Lower lobe of right lung (tissue), 2 donors: ENCODE measurements at regions not wholly inside any gene's neighbourhood (a gene's known extent, or its start where the extent isn't known, plus 50 kb on each side); places are given as distances from the start of the nearest gene placed in this dataset.

ENCODE experiments used
- ATAC-seq, 2 donors: fragments of 200-7000 bp; cut with Tn5 transposase; one replicate each; pipeline ENCODE4 v1.9.1; 2020 to 2022; ENCODE audit warnings: mild to moderate bottlenecking in 2 of 2, moderate library complexity in 2 of 2
- DNase-seq: peaks from one replicate; pipeline ENCODE4 v3.0.0-alpha.2; 2020
- H3K27ac ChIP-seq: fragments of 200-600 bp; one replicate; pipeline ENCODE4 v1.8.0; 2022
- H3K27me3 ChIP-seq: fragments of 200-600 bp; one replicate; pipeline ENCODE4 v1.8.0; 2022; ENCODE audit warnings: low read depth
- H3K36me3 ChIP-seq: fragments of 200-600 bp; one replicate; pipeline ENCODE4 v1.8.0; 2022; ENCODE audit warnings: mild to moderate bottlenecking
- H3K4me1 ChIP-seq: fragments of 200-600 bp; one replicate; pipeline ENCODE4 v1.8.0; 2022
- H3K4me3 ChIP-seq: fragments of 200-600 bp; one replicate; pipeline ENCODE4 v1.8.0; 2022; ENCODE audit warnings: mild to moderate bottlenecking
- H3K9me3 ChIP-seq: fragments of 200-600 bp; one replicate; pipeline ENCODE4 v1.8.0; 2022
- CTCF ChIP-seq: fragments of 200-600 bp; IDR thresholded peaks from one replicate; pipeline ENCODE4 v1.8.0; 2022; ENCODE audit warnings: antibody characterized with exemption, mild to moderate bottlenecking
- intact Hi-C: fragments of 100-400 bp; cut with DNase I; formaldehyde crosslinking; loops from one replicate; pipeline ENCODE4 v1.11.0; 2022
- donor health status: DM: no; HTN: yes; CAD: no; lungs with severe emphysema.

GRCh38 chr1:101088431-101088830 is 62.8 kb upstream of the DPH5 start:
- no peaks in the 10 kb centered on the region for H3K27me3 ChIP-seq
- DNase-seq (no peak), ATAC-seq (no peak)
- H3K27ac ChIP-seq: no peak overlapping the region
- TF ChIP-seq CTCF: no peak
- no peaks in the 10 kb centered on the region for H3K4me1 ChIP-seq
- no peaks in the 10 kb centered on the region for H3K9me3 ChIP-seq
- H3K4me3 ChIP-seq: no peak overlapping the region
- intact Hi-C loops: no loop called here
- no peaks in the 10 kb centered on the region for H3K36me3 ChIP-seq

GRCh38 chr1:101086783-101087182 is 61.2 kb upstream of the DPH5 start:
- TF ChIP-seq CTCF: no peak
- no peaks in the 10 kb centered on the region for H3K9me3 ChIP-seq
- no peaks in the 10 kb centered on the region for H3K36me3 ChIP-seq
- H3K4me3 ChIP-seq: no peak overlapping the region
- H3K4me1 ChIP-seq: peaks cover 3% of the 10 kb centered on the region
- intact Hi-C loops: no loop called here
- ATAC-seq: no peak
- no peak overlapping the region for H3K27ac ChIP-seq
- H3K27me3 ChIP-seq: no peaks in the 10 kb centered on the region
- DNase-seq: no peak

GRCh38 chr1:101081496-101082488 is 56.2 kb upstream of the DPH5 start:
- no peak for DNase-seq
- H3K27ac ChIP-seq: no peak overlapping the region
- no peak overlapping the region for H3K4me3 ChIP-seq
- no peak for ATAC-seq
- TF ChIP-seq CTCF: no peak
- H3K27me3 ChIP-seq: no peaks in the 10 kb centered on the region
- intact Hi-C loops: no loop called here
- peaks cover 3% of the 10 kb centered on the region for H3K4me1 ChIP-seq
- H3K36me3 ChIP-seq: no peaks in the 10 kb centered on the region
- no peaks in the 10 kb centered on the region for H3K9me3 ChIP-seq

- Histone ChIP-seq H3K27ac (no peak overlapping the region), H3K9me3 (no peaks in the 10 kb centered on the region), H3K27me3 (no peaks in the 10 kb centered on the region), H3K4me3 (no peak overlapping the region), H3K36me3 (no peaks in the 10 kb centered on the region), H3K4me1 (peaks cover 3% of the 10 kb centered on the region)
- ATAC-seq (no peak), DNase-seq (no peak)
- intact Hi-C loops: no loop called here
- no peak for TF ChIP-seq CTCF
Measured at GRCh38 chr1:101080859-101081258, 55.3 kb upstream of the DPH5 start.

- peaks cover 3% of the 10 kb centered on the region for H3K4me1 ChIP-seq
- no peaks in the 10 kb centered on the region for H3K27me3 ChIP-seq
- no peaks in the 10 kb centered on the region for H3K36me3 ChIP-seq
- TF ChIP-seq CTCF: no peak
- intact Hi-C loops: no loop called here
- no peak for ATAC-seq
- no peak for DNase-seq
- H3K4me3 ChIP-seq: no peak overlapping the region
- no peaks in the 10 kb centered on the region for H3K9me3 ChIP-seq
- no peak overlapping the region for H3K27ac ChIP-seq
Measured at GRCh38 chr1:101079341-101079740, 53.8 kb upstream of the DPH5 start.
